GM21447 (cell line): ENCODE measurements at regions not wholly inside any gene's neighbourhood (a gene's known extent, or its start where the extent isn't known, plus 50 kb on each side); places are given as distances from the start of the nearest gene placed in this dataset.
"Not testable (repeated sequence)": the region's sequence is repeated elsewhere in the genome, so short reads cannot be mapped to it uniquely, and the experiment has no call there.

Experiments used
- ATAC-seq: cut with Tn5 transposase; IDR thresholded peaks from one replicate; pipeline ENCODE4 v1.9.1; 2021; ENCODE audit not compliant: unreplicated experiment

DNA sequence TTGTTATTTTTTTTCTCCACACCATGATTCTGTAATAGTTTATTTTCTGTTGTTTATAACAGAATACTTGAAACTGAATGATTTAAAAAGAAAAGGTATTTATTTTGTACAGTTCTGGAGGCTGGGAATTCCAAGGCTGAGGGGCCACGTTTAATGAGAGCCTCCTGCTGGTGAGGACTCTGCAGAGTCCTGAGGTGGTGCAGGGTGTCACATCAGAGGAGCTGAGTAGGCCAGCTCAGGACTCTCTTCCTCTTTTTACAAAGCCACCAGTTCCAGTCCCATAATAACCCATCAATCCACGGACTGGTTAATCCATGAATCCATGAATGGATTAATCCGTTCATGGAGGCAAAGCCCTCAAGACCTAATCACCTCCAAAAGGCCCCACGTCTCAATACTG is 71.6 kb downstream of the TFAP2A start:
- ATAC-seq, result no peak

DNA sequence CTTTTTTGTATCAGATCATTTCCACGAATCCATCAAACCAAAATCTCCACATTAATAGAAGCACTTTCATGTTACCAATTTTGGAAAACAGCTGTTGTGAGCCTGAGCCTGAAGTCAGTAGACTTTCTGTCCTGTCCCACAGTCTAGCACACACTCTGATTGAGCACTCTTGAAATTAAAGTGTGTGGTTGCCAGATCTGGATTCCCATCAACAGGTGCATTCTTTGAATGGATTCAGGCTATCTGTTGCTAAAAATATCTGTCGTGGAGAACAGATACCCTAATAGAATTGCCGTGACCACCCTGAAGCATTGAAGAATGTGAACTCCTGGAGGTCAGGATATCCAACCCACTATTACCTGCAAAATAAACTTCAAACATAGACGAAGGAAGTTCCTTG is 73.3 kb downstream of the TFAP2A start:
- no peak for ATAC-seq

DNA sequence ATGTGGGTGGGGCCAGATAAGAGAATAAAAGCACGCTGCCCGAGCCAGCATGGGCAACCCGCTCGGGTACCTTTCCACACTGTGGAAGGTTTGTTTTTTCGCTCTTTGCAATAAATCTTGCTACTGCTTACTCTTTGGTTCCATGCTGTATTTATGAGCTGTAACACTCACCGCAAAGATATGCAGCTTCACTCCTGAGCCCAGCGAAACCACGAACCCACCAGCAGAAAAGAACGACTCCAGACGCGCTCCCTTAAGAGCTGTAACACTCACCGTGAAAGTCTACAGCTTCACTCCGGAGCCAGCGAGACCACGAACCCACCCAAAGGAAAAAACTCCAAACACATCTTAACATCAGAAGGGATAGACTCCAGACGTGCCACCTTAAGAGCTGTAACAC is 76.7 kb downstream of the TFAP2A start:
- no peak for ATAC-seq

DNA sequence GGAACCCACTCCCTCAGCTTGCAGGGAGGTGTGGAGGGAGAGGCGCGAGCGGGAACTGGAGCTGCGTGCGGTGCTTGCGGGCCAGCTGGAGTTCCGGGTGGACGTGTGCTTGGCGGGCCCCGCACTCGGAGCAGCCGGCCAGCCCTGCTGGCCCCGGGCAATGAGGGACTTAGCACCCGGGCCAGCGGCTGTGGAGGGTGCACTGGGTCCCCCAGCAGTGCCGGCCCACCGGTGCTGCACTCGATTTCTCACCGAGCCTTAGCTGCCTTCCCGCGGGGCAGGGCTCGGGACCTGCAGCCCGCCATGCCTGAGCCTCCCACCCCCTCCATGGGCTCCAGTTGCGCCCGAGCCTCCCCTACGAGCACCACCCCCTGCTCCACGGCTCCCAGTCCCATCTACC is 77.5 kb downstream of the TFAP2A start:
- ATAC-seq, result not testable (repeated sequence)

DNA sequence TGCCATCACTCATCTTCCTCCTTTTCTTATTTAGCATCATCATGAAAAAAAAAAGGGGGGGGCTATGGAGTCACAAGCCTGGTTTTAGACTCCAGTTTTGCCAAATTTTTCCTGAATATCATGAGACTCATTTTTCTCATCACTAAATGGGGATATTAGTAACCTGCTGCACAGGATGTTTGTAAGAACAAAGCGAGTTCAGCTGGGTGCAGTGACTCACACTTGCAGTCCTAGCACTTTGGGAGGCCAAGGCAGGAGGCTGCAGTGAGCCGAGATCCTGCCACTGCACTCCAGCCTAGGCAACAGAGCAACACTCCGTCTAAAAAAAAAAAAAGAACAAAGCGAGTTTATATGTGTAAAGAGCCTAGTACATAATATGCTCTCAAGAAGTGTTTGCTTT is 82.8 kb downstream of the TFAP2A start:
- ATAC-seq, result no peak

DNA sequence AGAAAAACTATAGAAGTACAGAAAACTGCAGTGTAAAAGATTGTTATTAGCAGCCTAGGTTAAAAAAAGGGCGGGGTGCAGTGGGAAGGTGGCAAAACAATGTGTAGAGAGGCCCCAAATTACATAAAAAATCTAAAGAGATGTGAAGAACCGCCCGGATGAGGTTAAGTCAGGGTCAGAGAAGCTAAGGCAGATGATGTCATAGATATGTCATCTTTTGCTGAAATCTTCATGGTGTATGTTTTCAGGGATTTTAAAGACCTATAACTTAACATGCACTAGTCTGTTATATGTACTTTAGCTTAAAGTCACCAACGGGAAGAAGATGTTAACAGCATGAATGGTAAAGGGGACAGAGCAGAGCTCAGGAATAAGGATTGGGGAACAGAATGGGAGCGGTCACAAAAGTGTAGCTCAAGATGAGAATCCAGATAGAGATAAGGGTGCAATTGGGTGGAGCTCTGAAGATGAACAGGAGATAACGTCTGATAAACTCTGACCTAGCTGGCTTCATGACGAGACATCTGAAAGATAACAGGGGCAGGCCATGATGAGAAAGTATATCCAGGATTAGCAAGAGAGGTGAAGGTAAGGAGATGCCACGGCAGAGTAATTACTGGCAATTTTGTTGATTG is 83.4 kb downstream of the TFAP2A start:
- no peak for ATAC-seq

DNA sequence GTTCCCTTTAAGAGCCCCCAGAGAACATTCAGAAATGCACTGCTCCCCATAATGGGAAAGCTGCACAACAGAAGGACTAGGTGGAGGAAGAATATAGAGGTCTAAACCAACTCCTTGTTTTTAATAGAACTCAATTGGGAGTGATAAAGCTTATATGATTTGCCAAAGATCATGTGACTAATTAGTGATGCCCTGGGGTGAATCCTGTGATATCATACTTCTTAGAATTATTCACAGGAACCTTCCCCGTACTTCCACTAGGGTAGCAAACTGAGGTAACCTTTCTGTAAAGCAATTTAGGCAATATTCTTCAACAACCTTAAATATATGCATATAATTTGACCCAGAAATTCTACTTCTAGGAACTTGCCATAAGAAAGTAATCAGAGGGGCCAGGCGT is 84.4 kb downstream of the TFAP2A start:
- ATAC-seq, result no peak

DNA sequence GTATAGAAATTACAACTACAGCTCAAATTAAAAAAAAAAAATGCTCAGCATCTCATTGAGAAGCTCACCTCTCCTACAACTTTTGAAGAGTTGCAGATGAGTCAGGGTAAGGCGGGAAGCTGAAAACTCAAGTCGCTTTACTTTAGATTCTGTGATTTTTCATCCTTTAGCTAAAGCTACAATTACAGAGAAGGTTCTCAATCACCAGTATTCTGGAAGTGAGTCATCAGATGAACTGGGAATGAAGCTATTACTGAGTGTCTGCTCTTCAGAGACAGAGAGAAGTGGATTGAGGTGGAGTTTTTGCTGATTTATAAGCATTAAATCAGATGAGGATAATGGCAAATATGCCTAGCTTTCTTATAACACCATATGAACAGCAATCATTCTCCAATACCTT is 91.9 kb downstream of the TFAP2A start:
- no peak for ATAC-seq

DNA sequence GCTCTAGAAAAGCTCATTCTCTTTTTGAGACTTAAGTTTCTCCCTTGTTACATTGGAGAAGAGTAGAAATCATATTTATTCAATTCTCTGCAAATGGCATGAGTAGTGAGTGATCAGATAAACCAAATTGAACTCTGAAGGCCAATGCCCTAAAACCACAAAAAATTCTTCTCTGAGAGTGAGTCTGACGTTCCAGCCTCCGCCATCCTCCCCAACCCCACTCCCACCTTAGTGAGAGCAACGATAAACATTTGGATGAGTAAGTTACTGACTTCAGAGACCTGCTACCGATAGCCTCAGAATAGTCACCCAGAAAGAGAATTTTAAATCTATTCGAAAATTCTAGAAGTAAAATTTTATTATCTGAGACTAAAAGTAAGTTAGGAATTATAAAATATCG is 94.6 kb downstream of the TFAP2A start:
- no peak for ATAC-seq

DNA sequence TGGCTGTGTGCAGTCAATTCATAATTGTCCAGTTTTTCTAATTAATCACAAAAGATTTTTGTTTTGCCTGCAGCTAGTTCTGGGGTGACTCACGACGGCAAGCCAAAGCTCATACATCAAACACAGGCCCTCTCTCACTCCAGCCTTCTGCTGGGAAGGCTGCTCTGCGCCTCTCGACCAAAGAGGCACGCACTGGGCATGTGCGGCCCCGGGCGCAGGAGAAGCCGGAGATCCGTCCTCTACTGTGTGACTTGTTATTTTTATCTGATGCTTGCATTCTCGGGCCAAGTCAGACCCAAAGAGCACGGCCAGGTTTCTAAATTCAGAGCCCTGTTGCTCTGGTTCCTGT is 98.5 kb downstream of the TFAP2A start:
- no peak for ATAC-seq

DNA sequence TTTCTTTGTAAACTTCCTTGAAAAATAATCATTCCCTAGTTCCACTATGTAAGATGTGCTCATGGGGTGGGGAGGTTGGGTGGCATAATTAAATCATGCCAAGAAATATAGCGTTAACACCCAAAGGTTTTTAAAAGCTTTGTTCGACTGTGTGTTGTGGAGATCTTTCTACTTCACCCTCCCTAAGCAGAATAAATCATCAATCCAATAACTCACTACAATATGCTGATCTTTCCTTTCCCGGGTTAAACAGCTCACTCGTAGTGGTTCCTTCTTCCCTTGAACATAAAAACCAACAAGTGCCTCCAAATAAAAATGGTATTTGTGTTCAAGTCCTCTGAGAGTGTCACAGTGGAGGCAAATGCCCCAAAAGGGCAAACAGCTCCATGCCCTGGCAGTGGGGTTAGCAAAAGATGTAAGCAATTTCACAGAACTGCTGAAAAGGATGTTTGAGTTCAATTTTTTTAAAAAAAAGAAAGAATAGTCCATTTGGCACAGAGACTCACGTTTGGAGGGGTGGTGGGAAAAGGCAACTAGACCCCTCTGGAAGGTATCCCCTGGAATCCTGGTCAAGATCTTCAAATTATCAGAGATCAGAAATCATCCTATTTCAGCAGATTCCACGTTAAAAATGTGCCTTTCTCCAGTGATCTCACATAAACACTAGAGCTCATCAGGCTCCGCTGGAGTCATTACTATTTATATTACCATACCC is 99.1 kb downstream of the TFAP2A start:
- ATAC-seq, result no peak

DNA sequence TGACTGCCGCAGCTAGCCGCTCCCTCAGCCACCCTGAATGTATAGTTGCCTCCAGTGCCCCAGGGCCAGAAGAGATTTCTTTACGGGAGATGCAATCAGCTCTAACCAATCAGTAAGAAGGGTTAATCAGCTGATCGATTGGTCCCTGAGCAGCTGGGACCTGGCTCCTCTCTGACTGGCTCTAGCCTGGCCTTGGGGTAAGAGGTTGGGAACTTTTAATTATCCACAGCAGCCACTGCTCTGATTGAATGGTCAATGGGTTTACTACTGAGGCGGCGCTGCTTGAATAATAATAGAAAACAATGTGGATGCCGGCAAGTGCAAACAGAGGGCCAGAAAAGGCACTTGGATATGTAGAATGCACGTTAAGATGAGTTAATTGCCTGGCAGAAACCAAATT is 99.8 kb downstream of the TFAP2A start:
- no peak for ATAC-seq

DNA sequence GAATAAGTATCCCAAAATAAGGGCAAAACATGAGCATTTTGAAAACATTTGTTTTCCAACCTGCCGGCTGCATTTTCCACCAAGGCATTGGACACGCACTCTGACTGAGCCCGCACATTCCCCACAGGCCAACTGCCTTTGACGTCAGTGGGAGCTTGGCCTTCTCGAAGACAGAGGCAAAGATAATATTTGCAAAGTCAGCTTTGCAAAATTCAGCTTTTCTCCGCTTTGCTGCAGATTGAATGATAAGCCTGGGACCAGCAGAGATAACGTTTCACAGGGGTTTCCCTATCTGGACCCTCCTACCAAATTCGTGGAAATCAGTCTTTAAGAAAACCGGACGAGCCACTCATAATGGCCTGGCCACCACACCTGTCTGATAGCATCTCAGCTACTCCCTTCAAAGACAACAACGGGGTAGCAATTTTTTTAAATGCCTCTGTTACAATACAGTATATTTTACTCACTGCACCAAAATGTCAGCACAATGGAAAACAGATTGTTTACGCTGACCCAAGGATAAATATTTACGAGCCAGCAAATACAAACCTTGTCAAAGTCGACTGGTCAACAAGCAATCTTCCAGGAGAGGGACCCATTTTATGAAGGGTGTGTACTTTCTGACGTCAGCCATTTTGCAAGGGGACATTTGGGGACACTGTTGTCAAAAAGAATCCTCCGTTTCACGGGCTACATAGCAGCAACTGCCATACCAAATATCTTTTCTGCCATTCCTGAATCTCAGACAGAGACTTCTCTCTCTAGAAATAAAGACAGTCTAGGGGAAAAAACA is 100.5 kb downstream of the TFAP2A start:
- ATAC-seq, result no peak

DNA sequence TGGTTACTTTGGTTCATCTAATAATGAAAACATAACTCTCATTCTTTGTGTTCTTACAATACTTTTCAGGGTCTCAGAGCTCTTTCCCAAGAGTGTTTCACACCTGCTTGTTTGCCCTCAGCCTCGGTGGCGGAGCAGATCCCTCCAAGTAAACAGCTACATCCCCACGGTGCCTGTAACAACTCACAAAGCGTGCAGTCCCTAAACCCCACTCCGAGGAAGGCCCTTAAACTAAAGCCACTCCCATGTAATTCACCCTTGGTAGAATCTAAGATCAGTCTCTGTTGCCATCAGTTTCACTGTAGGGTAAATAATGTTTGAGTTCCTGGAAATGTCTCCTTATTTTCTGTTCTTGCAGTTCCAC is 101.1 kb downstream of the TFAP2A start:
- no peak for ATAC-seq

DNA sequence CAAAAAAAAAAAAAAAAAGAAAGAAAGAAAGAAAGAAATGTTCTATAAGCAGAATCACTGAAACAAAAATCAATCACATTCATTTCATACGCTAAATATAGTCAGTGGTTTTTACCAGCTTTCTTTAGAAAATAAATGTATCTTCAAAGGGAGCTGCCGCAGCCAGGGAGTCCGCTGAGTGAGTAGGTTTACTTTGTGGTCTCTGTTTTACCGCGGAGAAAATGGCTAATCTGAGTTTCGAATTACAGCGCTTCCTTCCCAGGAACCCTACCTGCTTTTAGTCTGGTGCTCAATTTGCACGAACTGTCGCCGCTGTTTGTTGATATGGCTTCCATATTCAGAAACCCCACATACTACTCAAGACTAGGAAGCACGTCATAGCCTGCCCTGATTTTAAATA is 102.4 kb downstream of the TFAP2A start:
- ATAC-seq, result no peak

DNA sequence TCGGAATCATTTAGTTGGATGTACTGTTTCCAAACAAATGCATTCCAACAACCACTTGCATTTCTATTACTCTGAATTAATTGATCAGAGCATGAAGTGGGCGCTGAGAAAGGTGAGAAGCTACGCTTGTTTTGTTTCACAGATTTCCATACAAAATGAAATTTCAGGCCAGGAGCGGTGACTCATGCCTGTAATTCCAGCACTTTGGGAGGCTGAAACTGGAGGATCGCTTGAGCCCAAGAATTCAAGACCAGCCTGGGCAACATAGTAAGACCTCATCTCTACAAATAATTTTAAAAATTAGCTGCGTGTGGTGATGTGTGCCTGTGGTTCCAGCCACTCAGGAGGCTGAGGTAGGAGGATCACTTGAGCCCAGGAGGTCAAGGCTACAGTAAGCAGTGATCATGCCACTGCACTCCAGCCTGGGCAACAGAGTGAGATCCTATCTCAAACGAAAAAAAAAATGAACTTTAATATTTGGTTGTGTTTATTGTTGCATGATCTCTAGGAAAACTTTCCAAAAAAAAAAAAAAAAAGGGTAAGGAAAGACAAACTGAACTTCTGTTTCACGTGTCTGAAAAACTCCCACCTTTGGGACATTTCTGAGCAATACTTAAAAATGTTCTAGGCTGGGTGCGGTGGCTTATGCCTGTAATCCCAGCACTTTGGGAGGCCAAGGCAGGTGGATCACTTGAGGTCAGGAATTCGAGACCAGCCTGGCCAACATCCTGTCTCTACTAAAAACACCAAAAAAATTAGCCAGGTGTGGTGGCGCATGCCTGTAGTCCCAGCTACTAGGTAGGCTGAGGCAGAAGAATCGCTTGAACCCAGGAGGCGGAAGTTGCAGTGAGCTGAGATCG is 103.1 kb downstream of the TFAP2A start:
- ATAC-seq, result not testable (repeated sequence)

DNA sequence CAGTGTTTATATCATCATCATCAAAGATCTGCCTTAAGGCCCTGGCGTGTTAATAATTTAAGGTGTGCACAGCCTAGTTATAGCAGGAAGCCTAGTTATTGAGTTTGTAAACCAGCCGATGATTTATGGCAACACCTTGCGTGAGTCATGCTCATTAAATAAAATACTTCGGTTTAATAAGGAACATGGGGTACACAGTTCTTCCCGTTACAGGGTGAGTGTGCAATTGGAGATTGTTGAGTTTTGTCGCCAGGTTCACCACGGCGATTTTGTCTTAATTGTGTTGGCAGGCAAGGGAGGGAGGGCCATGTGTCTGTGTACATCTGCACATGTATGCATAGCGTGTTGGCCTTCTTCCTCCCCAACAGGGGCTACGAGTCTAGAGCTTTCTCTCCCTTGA is 104.0 kb downstream of the TFAP2A start:
- ATAC-seq, result no peak

DNA sequence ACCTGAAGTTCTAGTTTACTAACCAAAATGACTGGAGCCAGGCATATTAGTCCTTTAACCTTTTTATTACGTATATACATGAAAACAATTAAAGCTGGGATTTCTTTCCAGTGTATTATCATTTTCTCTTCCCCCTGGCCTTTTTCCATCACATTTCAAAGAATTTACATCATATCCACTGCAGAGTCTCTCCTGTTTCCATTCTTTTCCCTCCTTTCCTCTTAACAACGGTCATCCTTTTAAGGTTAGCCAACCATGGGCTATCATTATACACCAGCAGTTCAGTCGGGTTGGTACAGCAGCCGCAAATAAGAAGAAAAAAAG is 104.6 kb downstream of the TFAP2A start:
- ATAC-seq, result no peak

DNA sequence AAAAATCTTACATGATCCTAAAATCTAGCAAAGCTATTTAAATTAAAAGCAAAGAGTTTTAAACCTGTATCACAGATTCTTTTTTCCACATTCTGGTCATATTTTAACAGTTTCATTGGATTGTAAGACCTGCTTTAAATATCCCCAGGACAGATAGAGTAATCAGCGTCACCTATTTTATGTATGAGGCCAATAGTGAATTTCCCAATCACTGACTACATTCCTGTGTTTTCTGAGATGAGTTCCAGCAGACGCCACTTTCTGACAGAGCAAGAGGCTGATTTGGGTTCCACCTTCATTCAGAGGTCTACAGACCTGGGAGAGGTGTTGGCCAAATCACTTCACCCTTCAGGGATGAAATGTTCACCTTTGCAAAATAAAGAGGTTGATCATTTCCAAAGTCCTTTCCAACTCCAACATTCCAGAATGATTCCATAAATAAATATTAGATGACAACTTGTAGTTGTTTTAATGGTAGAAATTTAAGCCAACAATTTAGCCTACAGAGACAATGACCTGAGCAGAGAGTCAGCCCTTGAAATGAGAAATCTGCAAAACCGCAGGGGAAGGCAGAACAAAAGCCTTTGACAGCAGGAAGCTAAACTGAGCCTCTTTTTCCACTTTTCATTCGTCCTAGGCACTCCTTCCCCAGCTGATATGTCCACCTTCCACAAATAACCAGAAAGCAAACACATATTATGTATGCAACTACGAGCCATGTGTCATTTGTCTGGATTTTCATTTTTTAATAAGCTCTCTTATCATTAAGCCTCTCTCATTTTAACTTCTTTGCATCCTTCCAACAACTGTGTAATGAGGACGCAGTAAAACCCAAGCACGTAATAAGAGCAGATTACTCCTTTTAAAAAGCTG is 105.2 kb downstream of the TFAP2A start:
- ATAC-seq, result no peak

DNA sequence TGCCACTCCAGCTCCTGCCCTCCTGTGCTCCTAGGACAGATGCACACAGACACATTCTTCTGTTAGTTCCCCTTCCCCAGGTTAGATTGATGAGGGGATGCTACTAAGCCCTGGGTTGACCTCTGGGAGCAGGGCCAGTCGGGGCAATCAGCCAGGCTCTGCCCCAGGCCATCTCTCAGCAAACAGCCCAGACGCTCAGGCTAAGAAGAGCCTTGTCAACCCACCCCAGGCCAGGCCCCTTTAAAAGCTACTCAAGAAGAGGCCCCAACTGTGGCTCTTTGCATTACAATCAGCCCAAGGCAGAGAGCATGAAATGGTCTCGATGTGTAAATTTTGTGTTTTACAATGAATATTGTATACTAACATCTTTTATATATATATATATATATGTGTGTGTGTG is 107.4 kb downstream of the TFAP2A start:
- ATAC-seq, result no peak

DNA sequence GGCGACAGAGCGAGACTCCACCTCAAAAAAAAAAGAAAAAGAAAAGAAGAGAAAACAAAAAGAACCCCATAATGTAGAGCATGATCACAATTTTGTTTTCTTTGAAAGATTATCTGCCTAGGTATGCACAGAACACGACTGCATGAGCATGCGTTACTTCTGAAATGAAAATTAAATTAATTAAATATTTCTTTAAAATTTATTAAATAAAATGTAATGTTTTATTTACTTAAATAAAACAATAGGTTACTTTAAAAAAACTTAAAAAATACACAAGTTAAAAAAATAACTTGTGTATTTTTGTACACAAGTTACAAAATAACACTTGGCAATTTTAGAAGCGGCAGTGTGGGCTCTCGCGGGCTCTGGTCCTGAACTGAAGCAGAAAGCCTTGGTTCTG is 107.8 kb downstream of the TFAP2A start:
- no peak for ATAC-seq
